ENCODE measurements at regions not wholly inside any gene's neighbourhood (a gene's known extent, or its start where the extent isn't known, plus 50 kb on each side); places are given as distances from the start of the nearest gene placed in this dataset.

- TF ChIP-seq EP300 (IDR thresholded peaks at IDR 0.05) (no peak), CTCF (IDR thresholded peaks at IDR 0.05) (no peak), POLR2AphosphoS5 (IDR thresholded peaks at IDR 0.05) (no peak)
These were observed 424.4 kb upstream of the LARGE1 start for GRCh38 chr22:34344702-34345101.

Measured in stomach (tissue), 4 donors.